HCT116 (cell line): ENCODE measurements at regions not wholly inside any gene's neighbourhood (a gene's known extent, or its start where the extent isn't known, plus 50 kb on each side); places are given as distances from the start of the nearest gene placed in this dataset.

Source experiments
- ATAC-seq: fragments of 200-7000 bp; cut with Tn5 transposase; 2 replicates; pipeline ENCODE4 v1.9.1; 2020; ENCODE audit warnings: mild to moderate bottlenecking, moderate library complexity
- BruUV-seq: library from RNA; stranded (reverse); fragments of 400-500 nt; replicated peaks from 2 replicates; lab custom pipeline; 2021; lab: Mats Ljungman, UMichigan
- CTCF ChIA-PET: fragments of 300-600 bp; sonication (Branson Sonifier 250); formaldehyde crosslinking; loops from one replicate; lab custom pipeline; 2021; ENCODE audit warnings: antibody characterized with exemption; lab: Charles Lee
- POLR2A ChIA-PET: fragments of 300-600, 350-600 bp; sonication (Branson Sonifier 250); formaldehyde crosslinking; loops from one replicate; lab custom pipeline; 2021; ENCODE audit warnings: antibody characterized with exemption; lab: Charles Lee
- RAD21 ChIA-PET, 2 experiments: fragments of 300-600 bp; sonication (Branson Sonifier 250); formaldehyde crosslinking; loops; one replicate each; lab custom pipeline; 2023; ENCODE audit warnings: low total read pairs in 2 of 2; ENCODE audit not compliant: uncharacterized antibody in 2 of 2, unreplicated experiment in 2 of 2, low non-redundant PET in 1 of 2; lab: Charles Lee
- DNase-seq: peaks from one replicate; pipeline ENCODE4 v3.0.0-alpha.2; 2010; ENCODE audit warnings: low read depth, low spot score
- H2AFZ ChIP-seq: fragments of 200-600 bp; shearing (Covaris generic), sonication (generic); 2 replicates; pipeline ENCODE4 v1.6.1; 2017; ENCODE audit warnings: low read depth, mixed run types, mixed read lengths, antibody characterized with exemption, low read length; ENCODE audit not compliant: poor library complexity, severe bottlenecking
- H3K27ac ChIP-seq: 2 replicates; pipeline ENCODE4 v1.5.1; 2012; ENCODE audit warnings: low read depth, low read length
- H3K27me3 ChIP-seq: fragments of 200-600 bp; sonication (generic); 2 replicates; pipeline ENCODE4 v1.6.1; 2016; ENCODE audit warnings: mixed run types, low read length, mixed read lengths; ENCODE audit not compliant: insufficient read depth
- H3K36me3 ChIP-seq, 2 experiments: fragments of 200-500 bp in 1 of 2; fragments of 200-600 bp in 1 of 2; sonication (Bioruptor generic) in 1 of 2; sonication (generic) in 1 of 2; 2 replicates each; pipeline versions ENCODE4 v1.5.1 to v1.6.1; 2014 to 2016; ENCODE audit warnings: low read length in 2 of 2, inconsistent platforms in 1 of 2, mixed read lengths in 1 of 2, mixed run types in 1 of 2; ENCODE audit not compliant: insufficient read depth in 2 of 2, control insufficient read depth in 1 of 2
- H3K4me1 ChIP-seq, 2 experiments: fragments of 200-600 bp in 1 of 2; sonication (generic) in 1 of 2; 2 replicates each; pipeline versions ENCODE4 v1.5.1 to v1.6.1; 2012 to 2017; ENCODE audit warnings: low read length in 2 of 2, inconsistent platforms in 1 of 2, mild to moderate bottlenecking in 1 of 2, mixed read lengths in 1 of 2, mixed run types in 1 of 2, moderate library complexity in 1 of 2; ENCODE audit not compliant: insufficient read depth in 2 of 2, control insufficient read depth in 1 of 2
- H3K4me2 ChIP-seq: fragments of 200-600 bp; sonication (generic); 2 replicates; pipeline ENCODE4 v1.6.1; 2017; ENCODE audit warnings: mixed run types, low read length, mixed read lengths
- H3K4me3 ChIP-seq, 2 experiments: fragments of 200-600 bp in 1 of 2; sonication (generic) in 1 of 2; replicated peaks in 1 of 2; 2 replicates each; pipeline ENCODE4 v1.5.1; 2011 to 2016; ENCODE audit warnings: low read length in 2 of 2, control low read depth in 1 of 2, low read depth in 1 of 2, mild to moderate bottlenecking in 1 of 2, mixed read lengths in 1 of 2, mixed run types in 1 of 2
- H3K79me2 ChIP-seq: fragments of 200-600 bp; sonication (generic); 2 replicates; pipeline ENCODE4 v1.6.1; 2017; ENCODE audit warnings: mild to moderate bottlenecking, mixed run types, low read length, moderate library complexity, mixed read lengths; ENCODE audit not compliant: insufficient read depth
- H3K9ac ChIP-seq: fragments of 200-600 bp; sonication (generic); 2 replicates; pipeline ENCODE4 v1.6.1; 2016; ENCODE audit warnings: low read length, mixed read lengths
- H3K9me2 ChIP-seq: fragments of 200-600 bp; sonication (generic), shearing (Covaris generic); 2 replicates; pipeline ENCODE4 v1.6.1; 2017; ENCODE audit warnings: mixed run types, mild to moderate bottlenecking, moderate library complexity; ENCODE audit not compliant: insufficient read depth
- H3K9me3 ChIP-seq, 2 experiments: fragments of 200-500 bp in 1 of 2; fragments of 200-600 bp in 1 of 2; sonication (Bioruptor generic) in 1 of 2; sonication (generic) in 1 of 2; 2 replicates each; pipeline ENCODE4 v1.6.1; 2014 to 2017; ENCODE audit warnings: low read length in 2 of 2, mixed read lengths in 2 of 2, inconsistent platforms in 1 of 2, low read depth in 1 of 2, mild to moderate bottlenecking in 1 of 2, mixed run types in 1 of 2, moderate library complexity in 1 of 2; ENCODE audit not compliant: control insufficient read depth in 1 of 2, insufficient read depth in 1 of 2
- H4K20me1 ChIP-seq: fragments of 200-600 bp; sonication (generic), shearing (Covaris generic); 2 replicates; pipeline ENCODE4 v1.6.1; 2017; ENCODE audit warnings: mixed run types, mild to moderate bottlenecking, moderate library complexity; ENCODE audit not compliant: insufficient read depth
- CBX3 ChIP-seq: IDR thresholded peaks from 2 replicates; pipeline ENCODE4 v1.6.1; 2012; ENCODE audit warnings: low read depth
- ELF1 ChIP-seq: IDR thresholded peaks from 2 replicates; pipeline ENCODE4 v1.6.1; 2012; ENCODE audit warnings: low read depth, borderline replicate concordance
- JUND ChIP-seq: IDR thresholded peaks from 2 replicates; pipeline ENCODE4 v1.6.1; 2012
- RAD21 ChIP-seq: IDR thresholded peaks from 2 replicates; pipeline ENCODE4 v1.6.1; 2012; ENCODE audit warnings: low read depth, mild to moderate bottlenecking
- SRF ChIP-seq: IDR thresholded peaks from 2 replicates; pipeline ENCODE4 v1.6.1; 2012; ENCODE audit warnings: low read depth
- TCF7L2 ChIP-seq: IDR thresholded peaks from 2 replicates; pipeline ENCODE4 v1.7.0; 2011; ENCODE audit warnings: borderline replicate concordance, inconsistent platforms; ENCODE audit not compliant: insufficient read depth, insufficient read length; ENCODE audit errors: extremely low read depth
- intact Hi-C: fragments of 100-400 bp; cut with micrococcal nuclease; formaldehyde crosslinking; loops from 2 replicates; pipeline ENCODE4 v1.10.0; 2022
- TF ChIP-seq, protein P1 (sequence below): IDR thresholded peaks from 2 replicates; pipeline ENCODE4 v1.6.1; 2012; ENCODE audit warnings: low read depth
- TF ChIP-seq, protein P2 (sequence below): IDR thresholded peaks from 2 replicates; pipeline ENCODE4 v1.6.1; 2012

DNA sequence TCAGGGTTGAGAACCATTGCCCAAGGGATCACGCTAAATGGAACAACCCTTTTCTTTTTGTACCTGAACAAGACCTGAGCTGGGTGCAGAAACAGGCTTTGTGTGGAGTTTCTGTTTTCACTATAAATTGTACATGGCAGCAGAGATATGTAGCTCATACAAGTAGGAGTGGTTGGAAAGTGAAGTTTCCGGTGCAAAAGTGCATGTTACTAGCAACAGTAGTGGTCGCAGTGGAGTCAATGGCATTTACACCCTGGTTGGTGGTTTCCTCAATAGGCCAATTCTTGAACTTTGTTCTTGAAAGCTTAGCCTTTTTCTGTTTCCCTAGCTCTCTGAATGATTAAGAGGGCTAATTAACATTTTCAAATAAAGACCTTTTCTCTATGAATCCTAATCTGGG is 170.7 kb downstream of the NEBL start:
- RAD21 ChIA-PET = no interaction called here

More for the DNA sequence above, 170.7 kb downstream of the NEBL start:
- POLR2A ChIA-PET = no interaction called here
- no peak overlapping the region for H3K27ac ChIP-seq
- no peak overlapping the region for H3K4me3 ChIP-seq
- TF ChIP-seq, protein P1, sequence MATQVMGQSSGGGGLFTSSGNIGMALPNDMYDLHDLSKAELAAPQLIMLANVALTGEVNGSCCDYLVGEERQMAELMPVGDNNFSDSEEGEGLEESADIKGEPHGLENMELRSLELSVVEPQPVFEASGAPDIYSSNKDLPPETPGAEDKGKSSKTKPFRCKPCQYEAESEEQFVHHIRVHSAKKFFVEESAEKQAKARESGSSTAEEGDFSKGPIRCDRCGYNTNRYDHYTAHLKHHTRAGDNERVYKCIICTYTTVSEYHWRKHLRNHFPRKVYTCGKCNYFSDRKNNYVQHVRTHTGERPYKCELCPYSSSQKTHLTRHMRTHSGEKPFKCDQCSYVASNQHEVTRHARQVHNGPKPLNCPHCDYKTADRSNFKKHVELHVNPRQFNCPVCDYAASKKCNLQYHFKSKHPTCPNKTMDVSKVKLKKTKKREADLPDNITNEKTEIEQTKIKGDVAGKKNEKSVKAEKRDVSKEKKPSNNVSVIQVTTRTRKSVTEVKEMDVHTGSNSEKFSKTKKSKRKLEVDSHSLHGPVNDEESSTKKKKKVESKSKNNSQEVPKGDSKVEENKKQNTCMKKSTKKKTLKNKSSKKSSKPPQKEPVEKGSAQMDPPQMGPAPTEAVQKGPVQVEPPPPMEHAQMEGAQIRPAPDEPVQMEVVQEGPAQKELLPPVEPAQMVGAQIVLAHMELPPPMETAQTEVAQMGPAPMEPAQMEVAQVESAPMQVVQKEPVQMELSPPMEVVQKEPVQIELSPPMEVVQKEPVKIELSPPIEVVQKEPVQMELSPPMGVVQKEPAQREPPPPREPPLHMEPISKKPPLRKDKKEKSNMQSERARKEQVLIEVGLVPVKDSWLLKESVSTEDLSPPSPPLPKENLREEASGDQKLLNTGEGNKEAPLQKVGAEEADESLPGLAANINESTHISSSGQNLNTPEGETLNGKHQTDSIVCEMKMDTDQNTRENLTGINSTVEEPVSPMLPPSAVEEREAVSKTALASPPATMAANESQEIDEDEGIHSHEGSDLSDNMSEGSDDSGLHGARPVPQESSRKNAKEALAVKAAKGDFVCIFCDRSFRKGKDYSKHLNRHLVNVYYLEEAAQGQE = no peak
- TF ChIP-seq JUND = no peak
- TF ChIP-seq, protein P2, sequence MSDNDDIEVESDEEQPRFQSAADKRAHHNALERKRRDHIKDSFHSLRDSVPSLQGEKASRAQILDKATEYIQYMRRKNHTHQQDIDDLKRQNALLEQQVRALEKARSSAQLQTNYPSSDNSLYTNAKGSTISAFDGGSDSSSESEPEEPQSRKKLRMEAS = no peak
- no peak for TF ChIP-seq RAD21
- TF ChIP-seq SRF = no peak
- no peak for TF ChIP-seq ELF1
- TF ChIP-seq TCF7L2 = no peak
- TF ChIP-seq CBX3 = no peak
- TF ChIP-seq, all 23 proteins: peak for 0
- no peaks in the 10 kb centered on the region for H3K4me1 ChIP-seq
- ATAC-seq (no peak), DNase-seq (no peak)
- H3K9me3 ChIP-seq = no peaks in the 10 kb centered on the region
- no peaks in the 10 kb centered on the region for H3K27me3 ChIP-seq
- CTCF ChIA-PET = no interaction called here
- H3K36me3 ChIP-seq = no peaks in the 10 kb centered on the region
- no peaks in the 10 kb centered on the region for H4K20me1 ChIP-seq
- H3K4me2 ChIP-seq = no peak overlapping the region
- H2AFZ ChIP-seq = no peak overlapping the region
- no peak overlapping the region for H3K9ac ChIP-seq
- BruUV-seq = no TSS peak
- no peaks in the 10 kb centered on the region for H3K9me2 ChIP-seq
- no peaks in the 10 kb centered on the region for H3K79me2 ChIP-seq
- intact Hi-C loops = no loop called here
